GM10248 (cell line): ENCODE measurements at regions not wholly inside any gene's neighbourhood (a gene's known extent, or its start where the extent isn't known, plus 50 kb on each side); places are given as distances from the start of the nearest gene placed in this dataset.
"Not testable (repeated sequence)": the region's sequence is repeated elsewhere in the genome, so short reads cannot be mapped to it uniquely, and the experiment has no call there.

Experiments
- CTCF ChIA-PET: fragments of 300-600 bp; sonication (Branson Sonifier 250); formaldehyde crosslinking; extraction: SDS; loops from one replicate; lab custom pipeline; 2021; ENCODE audit warnings: antibody characterized with exemption; lab: Yijun Ruan, JAX
- POLR2A ChIA-PET: fragments of 350-650 bp; sonication (Branson Sonifier 250); formaldehyde crosslinking; extraction: SDS; loops from one replicate; lab custom pipeline; 2020; ENCODE audit warnings: antibody characterized with exemption; lab: Yijun Ruan, JAX
- DNase-seq: peaks from one replicate; pipeline ENCODE4 v3.0.0; 2012; ENCODE audit errors: extremely low spot score
- TF ChIP-seq, protein P1 (sequence below): IDR thresholded peaks from 2 replicates; pipeline ENCODE4 v1.5.1; 2012; ENCODE audit warnings: mild to moderate bottlenecking, low read depth; ENCODE audit errors: extremely low read depth, missing control alignments, control extremely low read depth

DNA sequence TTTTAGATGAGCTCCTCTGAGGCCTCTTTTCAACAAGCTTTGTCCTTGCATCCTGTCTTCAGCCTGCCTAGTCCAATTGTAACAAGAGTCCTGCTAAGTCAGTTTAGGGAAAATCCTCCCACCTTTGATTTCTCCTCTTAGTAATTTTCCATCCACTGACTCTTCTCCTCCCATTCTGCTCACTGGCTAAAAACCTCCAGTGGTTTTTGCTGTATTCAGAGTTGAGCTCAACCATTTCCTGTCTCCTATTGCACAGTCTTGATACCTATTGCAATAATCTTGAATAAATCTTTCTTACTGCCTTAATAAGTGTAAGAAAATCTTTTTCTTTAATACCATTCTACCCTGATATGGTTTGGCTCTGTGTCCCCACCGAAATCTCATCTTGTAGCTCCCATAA lies 117.8 kb upstream of the ENPP6 start:
- TF ChIP-seq, protein P1, sequence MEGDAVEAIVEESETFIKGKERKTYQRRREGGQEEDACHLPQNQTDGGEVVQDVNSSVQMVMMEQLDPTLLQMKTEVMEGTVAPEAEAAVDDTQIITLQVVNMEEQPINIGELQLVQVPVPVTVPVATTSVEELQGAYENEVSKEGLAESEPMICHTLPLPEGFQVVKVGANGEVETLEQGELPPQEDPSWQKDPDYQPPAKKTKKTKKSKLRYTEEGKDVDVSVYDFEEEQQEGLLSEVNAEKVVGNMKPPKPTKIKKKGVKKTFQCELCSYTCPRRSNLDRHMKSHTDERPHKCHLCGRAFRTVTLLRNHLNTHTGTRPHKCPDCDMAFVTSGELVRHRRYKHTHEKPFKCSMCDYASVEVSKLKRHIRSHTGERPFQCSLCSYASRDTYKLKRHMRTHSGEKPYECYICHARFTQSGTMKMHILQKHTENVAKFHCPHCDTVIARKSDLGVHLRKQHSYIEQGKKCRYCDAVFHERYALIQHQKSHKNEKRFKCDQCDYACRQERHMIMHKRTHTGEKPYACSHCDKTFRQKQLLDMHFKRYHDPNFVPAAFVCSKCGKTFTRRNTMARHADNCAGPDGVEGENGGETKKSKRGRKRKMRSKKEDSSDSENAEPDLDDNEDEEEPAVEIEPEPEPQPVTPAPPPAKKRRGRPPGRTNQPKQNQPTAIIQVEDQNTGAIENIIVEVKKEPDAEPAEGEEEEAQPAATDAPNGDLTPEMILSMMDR, result no peak
- ChIA-PET POLR2A (interaction anchor here (0.8 kb wide), 2 partner anchors 19 to 71 kb away, joined by 3 to 4 read pairs; no protein-coding TSS in a partner anchor), CTCF (interaction anchor here (1.2 to 2.6 kb wide), 5 partner anchors 8 to 72 kb away, joined by 3 to 8 read pairs (median 5); no protein-coding TSS in a partner anchor)
- no peak for DNase-seq

DNA sequence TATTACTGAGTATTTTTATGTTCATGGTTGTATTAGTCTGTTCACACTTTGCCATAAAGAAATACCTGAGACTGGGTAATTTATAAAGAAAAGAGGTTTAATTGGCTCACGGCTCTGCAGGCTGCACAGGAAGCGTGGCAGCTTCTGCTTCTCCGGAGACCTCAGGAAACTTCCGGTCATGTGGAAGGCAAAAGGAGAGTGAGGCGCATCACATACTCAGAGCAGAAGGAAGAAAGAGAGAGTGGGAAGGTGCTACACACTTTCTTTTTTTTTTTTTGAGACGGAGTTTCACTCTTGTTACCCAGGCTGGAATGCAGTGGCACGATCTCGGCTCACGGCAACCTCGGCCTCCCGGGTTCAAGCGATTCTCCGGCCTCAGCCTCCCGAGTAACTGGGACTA lies 115.8 kb upstream of the ENPP6 start:
- CTCF ChIA-PET, result interaction anchor here (0.9 to 5.8 kb wide), 3 partner anchors 8 to 14 kb away, joined by 3 to 39 read pairs (median 17); no protein-coding TSS in a partner anchor
- DNase-seq, POLR2A ChIA-PET: not testable (repeated sequence)

DNA sequence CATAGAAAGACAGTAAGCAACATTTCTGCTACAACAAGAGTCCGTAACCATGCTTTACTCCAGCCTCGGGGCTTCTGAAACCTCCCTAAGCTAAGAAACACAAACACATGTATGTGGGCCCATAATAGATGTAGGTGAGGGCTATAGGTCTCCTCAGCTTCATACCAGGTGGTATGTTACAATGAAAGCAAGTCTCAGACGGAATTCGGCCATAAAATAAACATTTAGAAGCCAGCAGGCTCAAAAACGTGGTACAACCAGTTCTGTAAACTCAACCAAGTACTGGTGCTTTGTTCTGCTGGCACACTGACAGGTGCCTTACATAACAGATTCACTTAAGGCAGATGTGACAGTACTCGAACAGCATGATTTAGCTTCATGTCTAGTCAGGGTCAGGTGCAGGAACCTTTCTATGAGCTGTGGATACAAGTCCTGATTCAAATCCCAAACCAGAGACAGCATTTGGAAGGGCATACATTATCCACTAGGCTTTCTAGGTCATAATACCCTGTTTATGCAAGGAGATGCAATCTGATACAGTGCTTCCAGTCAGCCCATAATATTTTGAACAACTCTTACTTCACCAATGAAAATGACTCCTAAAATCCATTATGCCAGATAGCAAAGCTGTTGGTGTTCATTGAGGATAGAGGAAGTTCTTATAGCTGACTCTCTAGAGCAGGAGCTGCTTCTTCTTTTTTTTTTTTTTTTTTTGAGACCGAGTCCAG lies 113.8 kb upstream of the ENPP6 start:
- DNase-seq, result no peak
- CTCF ChIA-PET, result interaction anchor here (1.0 to 8.5 kb wide), 8 partner anchors 8 to 67 kb away, joined by 3 to 96 read pairs (median 26); no protein-coding TSS in a partner anchor
- POLR2A ChIA-PET, result interaction anchor here (0.6 to 1.3 kb wide), 3 partner anchors 67 to 318 kb away, joined by 3 to 6 read pairs (median 3); partner anchors contain the start of genes CASP3 and PRIMPOL
- TF ChIP-seq, protein P1, result no peak

DNA sequence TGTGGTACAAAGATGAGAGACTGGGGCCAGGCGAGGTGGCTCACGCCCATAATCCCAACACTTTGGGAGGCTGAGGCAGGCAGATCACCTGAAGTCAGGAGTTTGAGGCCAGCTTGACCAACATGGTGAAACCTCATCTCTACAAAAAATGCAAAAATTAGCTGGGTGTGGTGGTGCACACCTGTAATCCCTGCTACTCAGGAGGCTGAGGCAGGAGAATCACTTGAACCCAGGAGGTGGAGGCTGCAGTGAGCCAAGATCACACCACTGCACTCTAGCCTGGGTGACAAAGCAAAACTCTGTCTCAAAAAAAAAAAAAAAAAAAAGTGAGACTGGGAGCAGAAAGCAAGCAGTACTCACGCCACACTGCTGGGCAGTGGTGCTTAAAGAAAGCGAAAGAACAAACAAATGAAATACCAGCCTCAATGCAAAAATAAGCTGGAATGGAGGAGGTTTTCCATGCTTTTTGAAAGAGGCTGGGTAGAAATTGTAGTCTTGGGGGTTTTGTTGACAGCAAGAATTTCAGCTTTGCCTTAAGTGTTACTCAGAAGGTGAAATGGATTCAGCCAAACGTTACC lies 112.9 kb upstream of the ENPP6 start:
- CTCF ChIA-PET, result interaction anchor here (1.0 to 8.5 kb wide), 9 partner anchors 8 to 66 kb away, joined by 3 to 96 read pairs (median 23); no protein-coding TSS in a partner anchor
- POLR2A ChIA-PET, result interaction anchor here (1.0 to 1.3 kb wide), 2 partner anchors 10 to 319 kb away, joined by 3 to 6 read pairs; partner anchors contain the start of genes CASP3 and PRIMPOL
- DNase-seq, result not testable (repeated sequence)

DNA sequence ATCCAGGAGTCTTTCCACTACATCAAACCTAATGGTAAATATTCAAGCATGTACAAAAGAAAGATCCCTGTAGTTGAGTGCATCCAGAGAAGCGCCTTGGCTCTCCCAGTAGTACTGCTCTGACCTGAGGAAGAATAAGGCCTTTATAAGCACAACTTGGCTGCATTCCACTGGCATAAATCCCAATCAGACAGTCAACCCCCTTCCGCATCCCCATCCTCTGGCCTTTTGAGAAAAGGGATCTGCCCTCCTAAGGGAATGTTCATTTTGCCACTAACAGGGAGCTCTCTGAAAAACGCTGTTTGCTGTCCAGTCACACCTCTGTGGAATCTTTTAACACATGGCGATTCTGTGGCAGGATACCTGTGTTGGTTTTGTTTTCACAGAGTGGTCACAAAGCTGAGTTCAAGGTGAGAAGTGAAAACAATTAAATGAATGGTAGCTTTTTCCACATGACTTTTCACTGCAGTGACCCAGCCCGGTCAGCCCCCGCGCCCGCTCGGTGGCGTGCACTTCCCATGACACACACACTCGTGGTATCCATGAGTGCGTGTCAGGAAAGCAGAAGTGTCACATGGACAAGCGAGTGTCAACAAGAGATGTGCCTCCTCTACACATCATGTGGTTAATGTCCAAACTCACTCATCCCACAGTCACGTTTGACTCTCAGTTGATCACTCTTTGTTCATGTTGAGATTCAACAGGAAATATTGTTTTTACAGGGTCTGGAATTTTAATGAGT lies 112.2 kb upstream of the ENPP6 start:
- ChIA-PET POLR2A (interaction anchor here (1.0 to 2.7 kb wide), 5 partner anchors 9 to 65 kb away, joined by 3 to 8 read pairs (median 4); no protein-coding TSS in a partner anchor), CTCF (interaction anchor here (1.2 to 8.5 kb wide), 11 partner anchors 14 to 65 kb away, joined by 3 to 96 read pairs (median 17); no protein-coding TSS in a partner anchor)
- DNase-seq, result peak; percentile 70
- TF ChIP-seq, protein P1, result peak; percentile 35

DNA sequence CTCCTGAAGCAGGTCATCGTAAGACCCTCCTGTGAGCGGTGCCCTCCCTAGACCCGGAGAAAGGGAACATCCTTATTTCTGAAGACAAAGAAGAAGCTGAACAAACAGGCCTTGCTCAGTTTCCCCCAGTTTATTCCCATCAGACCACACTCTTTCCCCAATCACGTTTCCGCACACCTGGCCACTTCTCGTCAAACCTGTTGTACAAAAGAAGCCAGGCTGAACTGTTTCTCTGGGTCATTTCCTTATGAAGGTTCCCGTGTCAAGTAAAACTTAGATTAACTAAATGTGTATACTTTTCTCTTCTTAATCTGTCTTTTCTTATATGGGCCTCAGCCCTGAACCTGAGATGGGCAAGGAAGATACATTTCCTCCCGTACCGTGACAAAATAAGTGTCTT lies 111.6 kb upstream of the ENPP6 start:
- ChIA-PET CTCF (interaction anchor here (0.9 to 8.5 kb wide), 12 partner anchors 8 to 65 kb away, joined by 3 to 96 read pairs (median 8); no protein-coding TSS in a partner anchor), POLR2A (interaction anchor here (1.0 to 2.7 kb wide), 6 partner anchors 8 to 65 kb away, joined by 3 to 11 read pairs (median 4); no protein-coding TSS in a partner anchor)
- TF ChIP-seq, protein P1, result no peak
- no peak for DNase-seq
